ENCODE measurements at regions not wholly inside any gene's neighbourhood (a gene's known extent, or its start where the extent isn't known, plus 50 kb on each side); places are given as distances from the start of the nearest gene placed in this dataset.

DNA sequence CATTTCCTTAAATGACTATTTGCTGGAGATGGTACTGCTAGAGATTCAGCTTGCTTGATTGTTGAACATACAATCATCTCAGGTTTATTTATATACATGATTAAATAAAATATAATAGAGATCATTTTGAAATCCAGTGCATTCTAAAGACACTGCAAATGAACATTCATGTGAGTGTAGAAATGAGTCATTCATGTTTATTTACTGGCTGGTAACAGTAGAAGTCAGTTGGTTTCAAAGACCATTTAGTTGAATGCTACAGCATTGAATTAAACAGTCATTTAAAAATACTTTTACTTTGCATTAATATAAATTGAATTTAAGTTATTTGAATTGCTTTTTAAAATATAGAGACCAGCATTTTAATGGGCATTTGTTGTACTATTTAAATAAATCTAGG, 551.9 kb upstream of the GOLIM4 start:
- H3K4me1 ChIP-seq: no peaks in the 10 kb centered on the region
- no peak overlapping the region for H3K27ac ChIP-seq
- no peak for TF ChIP-seq POLR2A (IDR thresholded peaks at IDR 0.05)
- TF ChIP-seq, protein P1, sequence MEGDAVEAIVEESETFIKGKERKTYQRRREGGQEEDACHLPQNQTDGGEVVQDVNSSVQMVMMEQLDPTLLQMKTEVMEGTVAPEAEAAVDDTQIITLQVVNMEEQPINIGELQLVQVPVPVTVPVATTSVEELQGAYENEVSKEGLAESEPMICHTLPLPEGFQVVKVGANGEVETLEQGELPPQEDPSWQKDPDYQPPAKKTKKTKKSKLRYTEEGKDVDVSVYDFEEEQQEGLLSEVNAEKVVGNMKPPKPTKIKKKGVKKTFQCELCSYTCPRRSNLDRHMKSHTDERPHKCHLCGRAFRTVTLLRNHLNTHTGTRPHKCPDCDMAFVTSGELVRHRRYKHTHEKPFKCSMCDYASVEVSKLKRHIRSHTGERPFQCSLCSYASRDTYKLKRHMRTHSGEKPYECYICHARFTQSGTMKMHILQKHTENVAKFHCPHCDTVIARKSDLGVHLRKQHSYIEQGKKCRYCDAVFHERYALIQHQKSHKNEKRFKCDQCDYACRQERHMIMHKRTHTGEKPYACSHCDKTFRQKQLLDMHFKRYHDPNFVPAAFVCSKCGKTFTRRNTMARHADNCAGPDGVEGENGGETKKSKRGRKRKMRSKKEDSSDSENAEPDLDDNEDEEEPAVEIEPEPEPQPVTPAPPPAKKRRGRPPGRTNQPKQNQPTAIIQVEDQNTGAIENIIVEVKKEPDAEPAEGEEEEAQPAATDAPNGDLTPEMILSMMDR (IDR thresholded peaks at IDR 0.05): no peak
- H3K9me3 ChIP-seq: no peaks in the 10 kb centered on the region
- intact Hi-C loops (cut with DNase I): no loop called here
- H3K27me3 ChIP-seq: no peaks in the 10 kb centered on the region
- no peak overlapping the region for H3K4me3 ChIP-seq (replicated peaks in 1 of 3)
- H3K36me3 ChIP-seq: no peaks in the 10 kb centered on the region
- no peak for DNase-seq

DNA sequence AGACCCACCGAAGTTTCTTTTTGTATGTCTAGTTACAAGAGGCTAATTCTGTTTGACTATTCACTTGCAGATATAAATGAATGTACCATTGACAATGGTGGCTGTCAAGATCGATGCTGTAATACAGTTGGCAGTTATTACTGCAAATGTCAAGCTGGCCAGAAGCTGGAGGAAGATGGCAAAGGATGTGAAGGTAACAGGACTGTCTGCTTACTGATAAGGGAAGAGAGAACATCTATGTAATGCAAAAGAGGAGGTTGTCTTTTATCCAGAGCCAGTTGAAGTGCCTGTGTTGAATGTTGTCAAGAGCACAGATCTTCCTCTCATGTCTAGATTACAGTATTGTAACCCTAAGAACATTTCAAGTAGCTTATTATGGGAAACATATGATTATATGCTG, 549.5 kb upstream of the GOLIM4 start:
- Histone ChIP-seq H3K4me3 (replicated peaks in 1 of 3) (no peak overlapping the region), H3K27ac (no peak overlapping the region), H3K36me3 (no peaks in the 10 kb centered on the region), H3K4me1 (no peaks in the 10 kb centered on the region), H3K9me3 (no peaks in the 10 kb centered on the region), H3K27me3 (no peaks in the 10 kb centered on the region)
- intact Hi-C loops (cut with DNase I): no loop called here
- DNase-seq: no peak
- TF ChIP-seq, protein P1 (IDR thresholded peaks at IDR 0.05): no peak
- WGBS, 2 donors: 83 to 85% methylated on average over 2 of the region's 2 CpGs

GRCh38 chr3:168628549-168628948, 532.8 kb upstream of the GOLIM4 start:
- Histone ChIP-seq H3K4me1 (no peaks in the 10 kb centered on the region), H3K4me3 (replicated peaks in 1 of 3) (no peak overlapping the region), H3K27ac (no peak overlapping the region), H3K36me3 (no peaks in the 10 kb centered on the region), H3K27me3 (no peaks in the 10 kb centered on the region), H3K9me3 (no peaks in the 10 kb centered on the region)
- intact Hi-C loops (cut with DNase I): no loop called here
- no peak for DNase-seq
- no peak for TF ChIP-seq POLR2A (IDR thresholded peaks at IDR 0.05)
- TF ChIP-seq, protein P1 (IDR thresholded peaks at IDR 0.05): no peak

- Histone ChIP-seq H3K4me1 (no peaks in the 10 kb centered on the region), H3K27ac (no peak overlapping the region), H3K9me3 (no peaks in the 10 kb centered on the region), H3K27me3 (no peaks in the 10 kb centered on the region), H3K4me3 (replicated peaks in 1 of 3) (no peak overlapping the region), H3K36me3 (no peaks in the 10 kb centered on the region)
- no peak for DNase-seq
- intact Hi-C loops (cut with DNase I): no loop called here
- TF ChIP-seq POLR2A (IDR thresholded peaks at IDR 0.05): no peak
- TF ChIP-seq, protein P1 (IDR thresholded peaks at IDR 0.05): no peak
These were observed 529.8 kb upstream of the GOLIM4 start for GRCh38 chr3:168625477-168625876.

DNA sequence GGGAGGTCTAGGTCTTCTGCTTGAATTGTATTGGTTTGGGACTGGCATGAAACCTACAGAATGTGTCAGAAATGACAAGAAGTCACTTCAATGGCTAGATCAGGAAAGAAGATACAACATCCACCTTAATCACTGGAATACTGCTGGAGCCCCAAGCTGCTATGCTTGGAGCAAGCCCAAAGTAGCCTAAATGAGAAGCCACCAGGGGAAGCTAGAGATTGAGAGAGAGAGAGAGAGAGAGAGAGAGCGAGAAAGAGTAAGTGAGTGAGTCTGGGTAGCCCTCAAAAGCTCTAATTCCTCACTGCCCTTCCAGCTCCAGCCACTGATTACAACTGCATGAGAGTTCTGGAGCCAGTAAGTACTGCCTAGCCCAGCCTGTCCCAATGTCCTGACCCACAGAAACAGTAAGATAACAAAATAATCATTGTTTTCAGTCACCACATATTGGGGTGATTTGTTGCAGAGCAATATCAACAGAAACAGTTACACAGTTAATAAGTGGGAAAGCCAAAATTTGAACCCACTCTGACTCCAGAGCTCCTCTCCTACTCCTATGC, 529.2 kb upstream of the GOLIM4 start:
- 75 to 80% methylated on average over 1 of the region's 1 CpG for WGBS, 2 donors
- no peak overlapping the region for H3K27ac ChIP-seq
- H3K9me3 ChIP-seq: no peaks in the 10 kb centered on the region
- intact Hi-C loops (cut with DNase I): no loop called here
- H3K4me3 ChIP-seq (replicated peaks in 1 of 3): no peak overlapping the region
- no peak for DNase-seq
- no peaks in the 10 kb centered on the region for H3K27me3 ChIP-seq
- TF ChIP-seq, protein P1 (IDR thresholded peaks at IDR 0.05): no peak
- no peak for TF ChIP-seq POLR2A (IDR thresholded peaks at IDR 0.05)
- H3K4me1 ChIP-seq: no peaks in the 10 kb centered on the region
- no peaks in the 10 kb centered on the region for H3K36me3 ChIP-seq

Measured in thyroid gland (tissue), 4 donors.